Pancreas (tissue), 10 donors: ENCODE measurements at regions not wholly inside any gene's neighbourhood (a gene's known extent, or its start where the extent isn't known, plus 50 kb on each side); places are given as distances from the start of the nearest gene placed in this dataset.
"Not testable (repeated sequence)": the region's sequence is repeated elsewhere in the genome, so short reads cannot be mapped to it uniquely, and the experiment has no call there.

ENCODE experiments used
- ATAC-seq, 4 donors: fragments of 200-7000 bp; cut with Tn5 transposase; one replicate each; pipeline versions ENCODE4 v1.8.0 to v1.9.1; 2020; ENCODE audit warnings: mild to moderate bottlenecking in 4 of 4, moderate library complexity in 4 of 4
- DNase-seq, 6 donors: peaks; one replicate each; pipeline ENCODE4 v3.0.0-alpha.2; 2020
- FAIRE-seq: peaks from 2 replicates; lab custom pipeline; 2012; peaks lifted over from hg19 to GRCh38; lab: Jason Lieb, UNC
- H3K27ac ChIP-seq, 4 donors: fragments of 200-600 bp; sonication (generic); 1 replicate in 3 of 4; 2 replicates in 1 of 4; pipeline versions ENCODE4 v1.5.0 to v1.8.0; 2020
- H3K27me3 ChIP-seq, 4 donors: fragments of 200-600 bp; one replicate each; pipeline ENCODE4 v1.8.0; 2021
- H3K36me3 ChIP-seq, 3 donors: fragments of 200-600 bp; sonication (generic) in 1 of 3; one replicate each; pipeline versions ENCODE4 v1.5.0 to v1.8.0; 2020 to 2021
- H3K4me1 ChIP-seq, 3 donors: fragments of 200-600 bp; one replicate each; pipeline ENCODE4 v1.8.0; 2021
- H3K4me3 ChIP-seq, 4 donors: fragments of 200-600 bp; sonication (generic) in 2 of 4; one replicate each; pipeline versions ENCODE4 v1.5.0 to v1.8.0; 2020 to 2021
- H3K9me3 ChIP-seq, 4 donors: fragments of 200-600 bp; one replicate each; pipeline ENCODE4 v1.8.0; 2021
- WGBS, 2 donors: extraction: QIAGEN DNeasy Blood & Tissue Kit; methylation state at CpG; one replicate each; pipeline ENCODE4 v1.1.7; 2013; 5-methylcytosine and 5-hydroxymethylcytosine counted together
- intact Hi-C, 3 donors: fragments of 100-400 bp; cut with DNase I; formaldehyde crosslinking; loops; one replicate each; pipeline versions ENCODE4 v1.11.1 to v1.14.2; 2022
- TF ChIP-seq, protein P1 (sequence below), 4 donors: fragments of 200-600 bp; sonication (generic) in 3 of 4; IDR thresholded peaks; one replicate each; pipeline versions ENCODE4 v1.5.0 to v1.8.0; 2021; ENCODE audit warnings: antibody characterized with exemption in 4 of 4
- donor health status: healthy with polysubstance abuse.
- donor health status: DM: no; HTN: no; CAD: no; lungs with moderate emphysema.
- donor health status: DM: no; HTN: no; CAD: no.
- donor health status: control.
- donor health status: control.
- donor health status: Bipolar disorder and iron deficiency.
- donor health status: DM: yes; HTN: yes; CAD: no.
- donor health status: DM: no; HTN: no; CAD: no.
- donor health status: DM: no; HTN: no; CAD: no.
- donor health status: DM: yes; HTN: yes; CAD: no.

DNA sequence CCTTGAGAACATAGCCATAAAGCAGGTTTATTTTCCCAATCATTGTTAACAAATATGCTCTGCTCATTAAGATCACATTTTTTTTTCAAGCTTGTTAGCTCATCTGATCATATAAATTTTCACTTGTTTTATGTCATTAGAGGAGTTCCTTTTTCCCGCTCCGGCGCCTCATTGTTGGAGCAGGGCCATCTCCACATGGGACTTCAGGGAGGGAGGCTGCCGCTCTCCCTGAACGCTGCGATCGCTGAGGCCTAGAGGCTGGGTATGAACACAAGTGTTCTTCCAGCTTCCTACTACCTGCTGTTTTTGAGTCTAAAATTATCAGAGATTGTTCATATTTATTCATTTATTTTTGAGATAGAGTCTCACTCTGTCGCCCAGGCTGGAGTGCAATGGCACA is 246.9 kb downstream of the MPDZ start:
- no peak overlapping the region for H3K27ac ChIP-seq
- 90% methylated on average over 8 of the region's 8 CpGs for WGBS, 2 donors
- H3K4me3 ChIP-seq, result no peak overlapping the region
- no peaks in the 10 kb centered on the region for H3K36me3 ChIP-seq
- H3K27me3 ChIP-seq, result no peaks in the 10 kb centered on the region
- DNase-seq, result no peak
- ATAC-seq, result no peak
- no peaks in the 10 kb centered on the region for H3K9me3 ChIP-seq
- intact Hi-C loops, result no loop called here
- H3K4me1 ChIP-seq, result peaks cover 0 to 4% (median 0%) of the 10 kb centered on the region in 3 donors
- FAIRE-seq, result no peak
- TF ChIP-seq, protein P1, sequence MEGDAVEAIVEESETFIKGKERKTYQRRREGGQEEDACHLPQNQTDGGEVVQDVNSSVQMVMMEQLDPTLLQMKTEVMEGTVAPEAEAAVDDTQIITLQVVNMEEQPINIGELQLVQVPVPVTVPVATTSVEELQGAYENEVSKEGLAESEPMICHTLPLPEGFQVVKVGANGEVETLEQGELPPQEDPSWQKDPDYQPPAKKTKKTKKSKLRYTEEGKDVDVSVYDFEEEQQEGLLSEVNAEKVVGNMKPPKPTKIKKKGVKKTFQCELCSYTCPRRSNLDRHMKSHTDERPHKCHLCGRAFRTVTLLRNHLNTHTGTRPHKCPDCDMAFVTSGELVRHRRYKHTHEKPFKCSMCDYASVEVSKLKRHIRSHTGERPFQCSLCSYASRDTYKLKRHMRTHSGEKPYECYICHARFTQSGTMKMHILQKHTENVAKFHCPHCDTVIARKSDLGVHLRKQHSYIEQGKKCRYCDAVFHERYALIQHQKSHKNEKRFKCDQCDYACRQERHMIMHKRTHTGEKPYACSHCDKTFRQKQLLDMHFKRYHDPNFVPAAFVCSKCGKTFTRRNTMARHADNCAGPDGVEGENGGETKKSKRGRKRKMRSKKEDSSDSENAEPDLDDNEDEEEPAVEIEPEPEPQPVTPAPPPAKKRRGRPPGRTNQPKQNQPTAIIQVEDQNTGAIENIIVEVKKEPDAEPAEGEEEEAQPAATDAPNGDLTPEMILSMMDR (IDR thresholded peaks at IDR 0.05), result no peak

DNA sequence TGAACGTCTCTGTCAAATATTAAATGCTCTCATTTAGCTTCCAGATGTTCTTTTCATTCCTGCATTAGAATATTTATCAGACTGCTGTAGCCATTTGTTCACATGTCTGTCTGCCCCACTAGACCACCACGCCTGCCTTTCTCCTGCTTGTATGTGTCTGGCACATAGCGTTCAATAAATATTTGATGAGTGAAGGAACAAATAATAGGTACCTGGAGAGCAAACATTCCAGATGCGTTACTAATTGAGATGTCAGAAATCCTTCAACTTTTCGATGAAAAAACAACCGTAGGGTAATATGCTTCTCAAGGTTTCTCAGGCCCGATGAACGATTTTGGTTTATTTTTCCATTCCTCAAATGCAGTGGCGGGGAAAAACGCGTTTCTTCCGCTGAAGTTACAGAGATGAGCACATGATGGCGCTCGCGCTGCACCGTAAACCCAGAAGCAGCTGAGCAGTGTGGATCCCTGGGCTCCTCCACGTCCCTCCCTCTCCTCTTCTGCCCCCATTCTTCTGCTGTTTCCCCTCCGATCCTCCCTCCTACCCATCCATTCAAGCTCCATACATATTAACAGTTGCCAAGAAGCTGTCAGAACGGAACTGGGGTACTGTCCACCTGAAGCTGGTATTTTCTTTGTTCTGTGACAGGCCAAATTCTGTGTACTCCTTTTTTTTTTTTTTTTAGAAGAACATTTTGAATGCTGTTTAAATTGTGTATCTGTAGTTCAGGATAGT is 245.4 kb downstream of the MPDZ start:
- intact Hi-C loops, result no loop called here
- peak overlapping the region in 2 of 4 donors; percentile 11 to 13 for H3K4me3 ChIP-seq

DNA sequence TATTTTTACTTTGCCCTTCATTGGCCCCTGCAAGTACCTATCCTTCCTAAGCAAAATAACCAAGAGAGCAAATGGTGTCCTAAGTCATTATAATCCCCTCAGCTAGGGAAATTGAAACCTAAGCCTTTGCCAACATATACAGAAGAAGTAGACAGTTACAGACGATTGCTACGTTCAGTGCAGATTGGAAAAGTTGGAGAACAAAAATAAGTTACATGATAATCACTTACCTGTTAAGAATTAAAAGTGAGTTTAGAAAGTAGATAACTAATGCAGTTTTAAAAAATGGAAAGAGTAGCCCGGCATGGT is 244.8 kb downstream of the MPDZ start:
- TF ChIP-seq, protein P1 (IDR thresholded peaks at IDR 0.05), result no peak
- intact Hi-C loops, result no loop called here
- ATAC-seq (peak in 3 of 4 donors; percentile 12 to 42 (median 23)), DNase-seq (no peak), FAIRE-seq (no peak)
- WGBS, 2 donors, result 32% methylated on average over 3 of the region's 3 CpGs
- Histone ChIP-seq H3K4me3 (peak overlapping the region in 2 of 4 donors; percentile 11 to 13), H3K4me1 (peaks cover 0 to 4% (median 0%) of the 10 kb centered on the region in 3 donors), H3K36me3 (no peaks in the 10 kb centered on the region), H3K9me3 (no peaks in the 10 kb centered on the region), H3K27ac (no peak overlapping the region), H3K27me3 (no peaks in the 10 kb centered on the region)

More for the DNA sequence above, 245.4 kb downstream of the MPDZ start:
- Histone ChIP-seq H3K9me3 (no peaks in the 10 kb centered on the region), H3K27ac (no peak overlapping the region), H3K4me1 (peaks cover 0 to 4% (median 0%) of the 10 kb centered on the region in 3 donors), H3K27me3 (no peaks in the 10 kb centered on the region), H3K36me3 (no peaks in the 10 kb centered on the region)
- ATAC-seq, result peak; percentile 83 to 99 (median 96)
- 4% methylated on average over 19 of the region's 19 CpGs for WGBS, 2 donors
- TF ChIP-seq, protein P1 (IDR thresholded peaks at IDR 0.05), result peak; percentile 12 to 50 (median 40)
- DNase-seq, result peak; percentile 9 to 72 (median 44)
- FAIRE-seq, result no peak

DNA sequence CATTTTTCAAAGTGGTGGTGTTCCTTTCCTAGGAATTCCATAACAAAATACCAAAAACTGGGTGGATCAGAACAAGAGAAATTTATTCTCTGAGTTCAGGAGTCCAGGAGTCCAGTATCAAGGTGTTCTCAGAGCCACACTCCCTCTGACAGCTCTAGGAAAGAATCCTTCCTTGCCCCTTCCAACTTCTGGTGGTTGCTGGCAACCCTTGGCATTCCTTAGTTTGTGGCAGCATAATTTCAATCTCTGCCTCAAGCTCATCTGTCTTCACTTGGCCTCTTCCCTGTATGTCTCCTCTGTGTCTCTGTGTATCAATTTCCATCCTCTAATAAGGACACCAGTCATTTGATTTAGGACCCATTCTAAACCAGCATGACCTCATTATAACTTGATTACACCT is 243.7 kb downstream of the MPDZ start:
- TF ChIP-seq, protein P1 (IDR thresholded peaks at IDR 0.05), result no peak
- Histone ChIP-seq H3K4me3 (no peak overlapping the region), H3K27ac (no peak overlapping the region), H3K9me3 (no peaks in the 10 kb centered on the region), H3K27me3 (no peaks in the 10 kb centered on the region), H3K4me1 (peaks cover 0 to 4% (median 0%) of the 10 kb centered on the region in 3 donors), H3K36me3 (no peaks in the 10 kb centered on the region)
- DNase-seq, result no peak
- no peak for ATAC-seq
- intact Hi-C loops, result no loop called here
- FAIRE-seq, result no peak

DNA sequence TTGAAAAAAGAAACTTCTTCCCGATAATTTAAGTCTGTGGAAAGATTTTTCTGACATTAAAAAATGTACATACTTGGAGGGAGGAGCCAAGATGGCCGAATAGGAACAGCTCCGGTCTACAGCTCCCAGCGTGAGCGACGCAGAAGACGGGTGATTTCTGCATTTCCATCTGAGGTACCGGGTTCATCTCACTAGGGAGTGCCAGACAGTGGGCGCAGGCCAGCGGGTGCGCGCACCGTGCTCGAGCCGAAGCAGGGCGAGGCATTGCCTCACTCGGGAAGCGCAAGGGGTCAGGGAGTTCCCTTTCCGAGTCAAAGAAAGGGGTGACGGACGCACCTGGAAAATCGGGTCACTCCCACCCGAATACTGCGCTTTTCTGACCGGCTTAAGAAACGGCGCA is 241.7 kb downstream of the MPDZ start:
- FAIRE-seq, intact Hi-C loops, H3K27me3 ChIP-seq, H3K27ac ChIP-seq, DNase-seq, H3K36me3 ChIP-seq, H3K4me1 ChIP-seq, H3K4me3 ChIP-seq, H3K9me3 ChIP-seq, ATAC-seq: not testable (repeated sequence)
- 86 to 91% methylated on average over 24 to 27 of the region's 27 CpGs for WGBS, 2 donors
